Prostate gland (tissue), 2 donors: ENCODE measurements at regions not wholly inside any gene's neighbourhood (a gene's known extent, or its start where the extent isn't known, plus 50 kb on each side); places are given as distances from the start of the nearest gene placed in this dataset.

ENCODE experiments used
- CTCF ChIP-seq, 4 experiments: fragments of 200-600 bp in 2 of 4; fragments of 450-650 bp in 2 of 4; sonication (generic) in 2 of 4; IDR thresholded peaks; 1 replicate in 3 of 4; 2 replicates in 1 of 4; pipeline ENCODE4 v1.5.1; 2016 to 2019; ENCODE audit warnings: antibody characterized with exemption in 4 of 4, mild to moderate bottlenecking in 2 of 4, moderate library complexity in 2 of 4
- POLR2A ChIP-seq: fragments of 450-650 bp; IDR thresholded peaks from one replicate; pipeline ENCODE4 v1.6.1; 2016; ENCODE audit warnings: antibody characterized with exemption, mild to moderate bottlenecking

- TF ChIP-seq POLR2A (no peak), CTCF (IDR thresholded peaks at IDR 0.05) (no peak)
Observed at GRCh38 chr12:118880720-118881493, 100.4 kb upstream of the SRRM4 start.
